Spleen (tissue), 11 donors: ENCODE measurements at regions not wholly inside any gene's neighbourhood (a gene's known extent, or its start where the extent isn't known, plus 50 kb on each side); places are given as distances from the start of the nearest gene placed in this dataset.

ENCODE experiments used
- DNase-seq: peaks from one replicate; pipeline ENCODE4 v3.0.0-alpha.2; 2020
- H3K27ac ChIP-seq, 8 donors: fragments of 200-600 bp; sonication (generic) in 7 of 8; 1 replicate in 4 of 8; 2 replicates in 4 of 8; pipeline versions ENCODE4 v1.5.0 to v1.8.0; 2016 to 2021; ENCODE audit warnings: inconsistent platforms in 4 of 8, mild to moderate bottlenecking in 4 of 8, moderate library complexity in 1 of 8
- H3K27me3 ChIP-seq, 7 donors: fragments of 200-600 bp; sonication (generic) in 6 of 7; replicated peaks in 1 of 7; 1 replicate in 4 of 7; 2 replicates in 3 of 7; pipeline versions ENCODE4 v1.5.0 to v1.8.0; 2016 to 2021; ENCODE audit warnings: inconsistent platforms in 3 of 7, mild to moderate bottlenecking in 1 of 7
- H3K36me3 ChIP-seq, 6 donors: fragments of 200-600 bp; sonication (generic) in 5 of 6; 1 replicate in 4 of 6; 2 replicates in 2 of 6; pipeline versions ENCODE4 v1.5.0 to v1.8.0; 2016 to 2021; ENCODE audit warnings: inconsistent platforms in 2 of 6
- H3K4me1 ChIP-seq, 6 donors: fragments of 200-600 bp; sonication (generic) in 5 of 6; 1 replicate in 3 of 6; 2 replicates in 3 of 6; pipeline versions ENCODE4 v1.5.0 to v1.8.0; 2016 to 2021; ENCODE audit warnings: inconsistent platforms in 3 of 6
- H3K4me3 ChIP-seq, 8 donors: fragments of 200-600 bp; sonication (generic) in 7 of 8; 1 replicate in 4 of 8; 2 replicates in 4 of 8; pipeline versions ENCODE4 v1.5.0 to v1.8.0; 2016 to 2021; ENCODE audit warnings: inconsistent platforms in 4 of 8, mild to moderate bottlenecking in 4 of 8, moderate library complexity in 2 of 8
- H3K9me3 ChIP-seq, 8 donors: fragments of 200-600 bp; sonication (generic) in 7 of 8; 1 replicate in 4 of 8; 2 replicates in 4 of 8; pipeline versions ENCODE4 v1.5.0 to v1.8.0; 2016 to 2021; ENCODE audit warnings: inconsistent platforms in 4 of 8
- CTCF ChIP-seq, 11 experiments: fragments of 200-600 bp in 7 of 11; fragments of 450-650 bp in 4 of 11; sonication (generic) in 4 of 11; IDR thresholded peaks in 8 of 11; conservative IDR thresholded peaks in 3 of 11; 1 replicate in 7 of 11; 2 replicates in 4 of 11; pipeline versions ENCODE4 v1.4.0 to v1.8.0; 2016 to 2021; ENCODE audit warnings: antibody characterized with exemption in 11 of 11, inconsistent platforms in 4 of 11, mild to moderate bottlenecking in 1 of 11
- POLR2A ChIP-seq, 3 donors: fragments of 450-650 bp; IDR thresholded peaks; one replicate each; pipeline ENCODE4 v1.5.1; 2017; ENCODE audit warnings: antibody characterized with exemption in 3 of 3, mild to moderate bottlenecking in 1 of 3
- POLR2AphosphoS5 ChIP-seq, 3 donors: sonication (generic); formaldehyde crosslinking; IDR thresholded peaks; one replicate each; pipeline ENCODE4 v1.5.1; 2017; ENCODE audit warnings: antibody characterized with exemption in 3 of 3
- WGBS, 5 donors: extraction: QIAGEN DNeasy Blood & Tissue Kit in 3 of 5; methylation state at CpG; one replicate each; pipeline versions ENCODE4 v1.1.5 to v1.1.7; 2013 to 2018; 5-methylcytosine and 5-hydroxymethylcytosine counted together
- intact Hi-C: fragments of 100-400 bp; cut with DNase I; formaldehyde crosslinking; loops from one replicate; pipeline ENCODE4 v1.15.0; 2023; ENCODE audit warnings: low total_unique reads
- donor health status: healthy with polysubstance abuse.
- donor health status: DM: no; HTN: no; CAD: no; lungs with moderate emphysema.
- donor health status: DM: no; HTN: no; CAD: no.
- donor health status: Bipolar disorder and iron deficiency.
- donor health status: healthy.
- donor health status: DM: no; HTN: no; CAD: no.
- donor health status: DM: yes; HTN: yes; CAD: no.

DNA sequence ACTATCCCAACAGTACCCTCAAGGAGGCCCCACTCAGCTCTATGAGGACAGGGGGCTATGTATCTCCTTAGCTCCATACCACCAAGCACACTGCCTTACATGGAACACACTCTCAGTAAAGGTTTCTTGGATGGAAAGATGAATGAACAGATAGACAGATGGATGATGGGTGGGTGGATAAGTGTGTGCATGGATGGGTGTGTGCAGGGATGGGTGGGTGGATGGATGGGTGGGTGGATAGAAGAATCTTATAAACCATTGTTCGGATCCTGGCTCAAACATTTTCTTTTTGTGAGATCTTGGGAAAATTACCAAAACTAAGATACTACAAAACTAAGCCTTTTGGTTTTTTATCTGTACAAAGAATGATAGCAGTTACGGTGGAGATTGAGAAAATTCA is 111.0 kb upstream of the NFIA start:
- H3K36me3 ChIP-seq: no peaks in the 10 kb centered on the region
- H3K4me1 ChIP-seq: no peaks in the 10 kb centered on the region
- DNase-seq: no peak
- TF ChIP-seq POLR2AphosphoS5 (IDR thresholded peaks at IDR 0.05) (no peak), POLR2A (IDR thresholded peaks at IDR 0.05) (no peak), CTCF (IDR thresholded peaks at IDR 0.05 in 8 of 11, conservative IDR thresholded peaks at IDR 0.05 in 3 of 11) (no peak)
- 81 to 96% (median 92%) methylated on average over 2 of the region's 2 CpGs for WGBS, 5 donors
- H3K9me3 ChIP-seq: peaks cover 0 to 11% (median 10%) of the 10 kb centered on the region in 8 donors
- no peak overlapping the region for H3K27ac ChIP-seq
- no peaks in the 10 kb centered on the region for H3K27me3 ChIP-seq
- intact Hi-C loops: loop anchor here (10.0 kb wide), 1 partner anchor 893 kb away; no protein-coding TSS in a partner anchor
- no peak overlapping the region for H3K4me3 ChIP-seq

- no peak overlapping the region for H3K4me3 ChIP-seq
- H3K27me3 ChIP-seq: no peaks in the 10 kb centered on the region
- TF ChIP-seq CTCF (IDR thresholded peaks at IDR 0.05 in 8 of 11, conservative IDR thresholded peaks at IDR 0.05 in 3 of 11) (peak in 6 of 11 experiments; percentile 28 to 54 (median 43)), POLR2A (IDR thresholded peaks at IDR 0.05) (no peak), POLR2AphosphoS5 (IDR thresholded peaks at IDR 0.05) (no peak)
- no peaks in the 10 kb centered on the region for H3K36me3 ChIP-seq
- no peak overlapping the region for H3K27ac ChIP-seq
- no peaks in the 10 kb centered on the region for H3K4me1 ChIP-seq
- DNase-seq: no peak
- intact Hi-C loops: loop anchor here (10.0 kb wide), 1 partner anchor 895 kb away; no protein-coding TSS in a partner anchor
- peaks cover 5 to 24% (median 23%) of the 10 kb centered on the region in 8 donors for H3K9me3 ChIP-seq
- WGBS, 5 donors: 48 to 61% (median 55%) methylated on average over 9 of the region's 9 CpGs
These were observed 112.3 kb upstream of the NFIA start for GRCh38 chr1:60969971-60970509.

- no peaks in the 10 kb centered on the region for H3K27me3 ChIP-seq
- DNase-seq: no peak
- H3K4me1 ChIP-seq: peaks cover 0 to 4% (median 0%) of the 10 kb centered on the region in 6 donors
- H3K36me3 ChIP-seq: no peaks in the 10 kb centered on the region
- intact Hi-C loops: no loop called here
- WGBS, 5 donors: 75 to 95% (median 83%) methylated on average over 2 of the region's 2 CpGs
- H3K4me3 ChIP-seq: no peak overlapping the region
- no peak for TF ChIP-seq CTCF (IDR thresholded peaks at IDR 0.05 in 8 of 11, conservative IDR thresholded peaks at IDR 0.05 in 3 of 11)
- TF ChIP-seq POLR2A (IDR thresholded peaks at IDR 0.05): no peak
- no peak for TF ChIP-seq POLR2AphosphoS5 (IDR thresholded peaks at IDR 0.05)
- peaks cover 5 to 37% (median 35%) of the 10 kb centered on the region in 8 donors for H3K9me3 ChIP-seq
- no peak overlapping the region for H3K27ac ChIP-seq
These were observed 117.0 kb upstream of the NFIA start for GRCh38 chr1:60965280-60965854.

GRCh38 chr1:60963167-60963940 is 119.0 kb upstream of the NFIA start:
- no peaks in the 10 kb centered on the region for H3K36me3 ChIP-seq
- H3K4me1 ChIP-seq: peaks cover 0 to 4% (median 0%) of the 10 kb centered on the region in 6 donors
- no peak for DNase-seq
- no peak for TF ChIP-seq POLR2A (IDR thresholded peaks at IDR 0.05)
- no peak for TF ChIP-seq POLR2AphosphoS5 (IDR thresholded peaks at IDR 0.05)
- TF ChIP-seq CTCF (IDR thresholded peaks at IDR 0.05 in 8 of 11, conservative IDR thresholded peaks at IDR 0.05 in 3 of 11): no peak
- H3K27ac ChIP-seq: no peak overlapping the region
- H3K9me3 ChIP-seq: peaks cover 5 to 37% (median 35%) of the 10 kb centered on the region in 8 donors
- no peaks in the 10 kb centered on the region for H3K27me3 ChIP-seq
- 67 to 79% (median 72%) methylated on average over 7 of the region's 7 CpGs for WGBS, 5 donors
- intact Hi-C loops: no loop called here
- H3K4me3 ChIP-seq: no peak overlapping the region
